NCI-H226 (cell line): ENCODE measurements at regions not wholly inside any gene's neighbourhood (a gene's known extent, or its start where the extent isn't known, plus 50 kb on each side); places are given as distances from the start of the nearest gene placed in this dataset.

Experiments used
- DNase-seq: peaks from one replicate; pipeline ENCODE4 v3.0.0-alpha.2; 2015

GRCh38 chr13:73960474-73960873 is 173.7 kb downstream of the KLF12 start:
- no peak for DNase-seq

- DNase-seq = peak; percentile 23
Observed at GRCh38 chr13:73958657-73959397, 175.4 kb downstream of the KLF12 start.

GRCh38 chr13:73957889-73958288 is 176.3 kb downstream of the KLF12 start:
- no peak for DNase-seq

GRCh38 chr13:73956795-73957408 is 177.3 kb downstream of the KLF12 start:
- no peak for DNase-seq

- DNase-seq = no peak
Observed at GRCh38 chr13:73955977-73956500, 178.2 kb downstream of the KLF12 start.

GRCh38 chr13:73954808-73955207 is 179.4 kb downstream of the KLF12 start:
- DNase-seq = no peak

- no peak for DNase-seq
Observed at GRCh38 chr13:73952648-73953047, 181.6 kb downstream of the KLF12 start.

- DNase-seq = no peak
Observed at GRCh38 chr13:73948848-73949529, 185.2 kb downstream of the KLF12 start.

- DNase-seq = no peak
Observed at GRCh38 chr13:73945871-73946270, 188.3 kb downstream of the KLF12 start.

GRCh38 chr13:73945382-73945781 is 188.8 kb downstream of the KLF12 start:
- no peak for DNase-seq

- DNase-seq = no peak
Observed at GRCh38 chr13:73943965-73944233, 190.3 kb downstream of the KLF12 start.

- no peak for DNase-seq
Observed at GRCh38 chr13:73943137-73943964, 190.9 kb downstream of the KLF12 start.

- DNase-seq = no peak
Observed at GRCh38 chr13:73941752-73942151, 192.5 kb downstream of the KLF12 start.

GRCh38 chr13:73940098-73940497 is 194.1 kb downstream of the KLF12 start:
- no peak for DNase-seq

GRCh38 chr13:73939603-73940002 is 194.6 kb downstream of the KLF12 start:
- no peak for DNase-seq

- DNase-seq = no peak
Observed at GRCh38 chr13:73939071-73939380, 195.2 kb downstream of the KLF12 start.

GRCh38 chr13:73938372-73939070 is 195.7 kb downstream of the KLF12 start:
- peak; percentile 73 for DNase-seq

GRCh38 chr13:73937441-73937840 is 196.8 kb downstream of the KLF12 start:
- DNase-seq = no peak

- DNase-seq = no peak
Observed at GRCh38 chr13:73935991-73936390, 198.2 kb downstream of the KLF12 start.

- DNase-seq = no peak
Observed at GRCh38 chr13:73934771-73935170, 199.4 kb downstream of the KLF12 start.

GRCh38 chr13:73934215-73934641 is 200.0 kb downstream of the KLF12 start:
- peak; percentile 20 for DNase-seq

- no peak for DNase-seq
Observed at GRCh38 chr13:73933795-73934194, 200.4 kb downstream of the KLF12 start.

- no peak for DNase-seq
Observed at GRCh38 chr13:73932091-73932490, 202.1 kb downstream of the KLF12 start.
